ENCODE measurements at regions not wholly inside any gene's neighbourhood (a gene's known extent, or its start where the extent isn't known, plus 50 kb on each side); places are given as distances from the start of the nearest gene placed in this dataset.

- Histone ChIP-seq H3K4me2 (ENCODE audit: insufficient read depth, low read length) (no peak overlapping the region), H3K36me3 (ENCODE audit: insufficient read depth, low read length) (no peaks in the 10 kb centered on the region), H4K20me1 (ENCODE audit: insufficient read depth, low read length) (no peaks in the 10 kb centered on the region), H3K27ac (ENCODE audit: low read length) (no peak overlapping the region), H2AFZ (ENCODE audit: low read depth, low read length) (no peak overlapping the region), H3K4me1 (ENCODE audit: insufficient read depth, low read length) (no peaks in the 10 kb centered on the region), H3K9me3 (ENCODE audit: insufficient read depth, low read length, severe bottlenecking) (no peaks in the 10 kb centered on the region), H3K9ac (ENCODE audit: low read depth, low read length) (no peak overlapping the region), H3K79me2 (ENCODE audit: insufficient read depth, low read length) (no peaks in the 10 kb centered on the region), H3K27me3 (ENCODE audit: insufficient read depth, low read length, poor library complexity) (no peaks in the 10 kb centered on the region), H3K4me3 (ENCODE audit: low read depth in 1 of 2, low read length in 2 of 2) (no peak overlapping the region)
- ATAC-seq (ENCODE audit: insufficient read depth, low read depth) = no peak
- DNase-seq = no peak
- TF ChIP-seq, protein P1, sequence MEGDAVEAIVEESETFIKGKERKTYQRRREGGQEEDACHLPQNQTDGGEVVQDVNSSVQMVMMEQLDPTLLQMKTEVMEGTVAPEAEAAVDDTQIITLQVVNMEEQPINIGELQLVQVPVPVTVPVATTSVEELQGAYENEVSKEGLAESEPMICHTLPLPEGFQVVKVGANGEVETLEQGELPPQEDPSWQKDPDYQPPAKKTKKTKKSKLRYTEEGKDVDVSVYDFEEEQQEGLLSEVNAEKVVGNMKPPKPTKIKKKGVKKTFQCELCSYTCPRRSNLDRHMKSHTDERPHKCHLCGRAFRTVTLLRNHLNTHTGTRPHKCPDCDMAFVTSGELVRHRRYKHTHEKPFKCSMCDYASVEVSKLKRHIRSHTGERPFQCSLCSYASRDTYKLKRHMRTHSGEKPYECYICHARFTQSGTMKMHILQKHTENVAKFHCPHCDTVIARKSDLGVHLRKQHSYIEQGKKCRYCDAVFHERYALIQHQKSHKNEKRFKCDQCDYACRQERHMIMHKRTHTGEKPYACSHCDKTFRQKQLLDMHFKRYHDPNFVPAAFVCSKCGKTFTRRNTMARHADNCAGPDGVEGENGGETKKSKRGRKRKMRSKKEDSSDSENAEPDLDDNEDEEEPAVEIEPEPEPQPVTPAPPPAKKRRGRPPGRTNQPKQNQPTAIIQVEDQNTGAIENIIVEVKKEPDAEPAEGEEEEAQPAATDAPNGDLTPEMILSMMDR (IDR thresholded peaks at IDR 0.05; ENCODE audit: borderline replicate concordance, extremely low read depth, low read length, poor library complexity, severe bottlenecking) = no peak
- no peak for TF ChIP-seq EZH2 (IDR thresholded peaks at IDR 0.05; ENCODE audit: borderline replicate concordance, low read depth, low read length, severe bottlenecking)
Observed at GRCh38 chr2:18903750-18904149, 314.4 kb upstream of the NT5C1B start.

- Histone ChIP-seq H3K27me3 (ENCODE audit: insufficient read depth, low read length, poor library complexity) (no peaks in the 10 kb centered on the region), H3K4me3 (ENCODE audit: low read depth in 1 of 2, low read length in 2 of 2) (no peak overlapping the region), H3K27ac (ENCODE audit: low read length) (no peak overlapping the region), H4K20me1 (ENCODE audit: insufficient read depth, low read length) (no peaks in the 10 kb centered on the region), H3K4me1 (ENCODE audit: insufficient read depth, low read length) (no peaks in the 10 kb centered on the region), H2AFZ (ENCODE audit: low read depth, low read length) (no peak overlapping the region), H3K36me3 (ENCODE audit: insufficient read depth, low read length) (no peaks in the 10 kb centered on the region), H3K9ac (ENCODE audit: low read depth, low read length) (no peak overlapping the region), H3K9me3 (ENCODE audit: insufficient read depth, low read length, severe bottlenecking) (no peaks in the 10 kb centered on the region), H3K79me2 (ENCODE audit: insufficient read depth, low read length) (no peaks in the 10 kb centered on the region), H3K4me2 (ENCODE audit: insufficient read depth, low read length) (no peak overlapping the region)
- TF ChIP-seq, protein P1 (IDR thresholded peaks at IDR 0.05; ENCODE audit: borderline replicate concordance, extremely low read depth, low read length, poor library complexity, severe bottlenecking) = no peak
- no peak for TF ChIP-seq EZH2 (IDR thresholded peaks at IDR 0.05; ENCODE audit: borderline replicate concordance, low read depth, low read length, severe bottlenecking)
- ATAC-seq (ENCODE audit: insufficient read depth, low read depth) (no peak), DNase-seq (no peak)
Observed at GRCh38 chr2:18901242-18901641, 311.9 kb upstream of the NT5C1B start.

- no peaks in the 10 kb centered on the region for H3K4me1 ChIP-seq (ENCODE audit: insufficient read depth, low read length)
- H3K36me3 ChIP-seq (ENCODE audit: insufficient read depth, low read length) = no peaks in the 10 kb centered on the region
- H4K20me1 ChIP-seq (ENCODE audit: insufficient read depth, low read length) = no peaks in the 10 kb centered on the region
- H3K4me2 ChIP-seq (ENCODE audit: insufficient read depth, low read length) = no peak overlapping the region
- no peaks in the 10 kb centered on the region for H3K9me3 ChIP-seq (ENCODE audit: insufficient read depth, low read length, severe bottlenecking)
- no peak overlapping the region for H3K9ac ChIP-seq (ENCODE audit: low read depth, low read length)
- H3K27me3 ChIP-seq (ENCODE audit: insufficient read depth, low read length, poor library complexity) = no peaks in the 10 kb centered on the region
- no peak overlapping the region for H2AFZ ChIP-seq (ENCODE audit: low read depth, low read length)
- no peak overlapping the region for H3K4me3 ChIP-seq (ENCODE audit: low read depth in 1 of 2, low read length in 2 of 2)
- no peak overlapping the region for H3K27ac ChIP-seq (ENCODE audit: low read length)
- no peaks in the 10 kb centered on the region for H3K79me2 ChIP-seq (ENCODE audit: insufficient read depth, low read length)
- no peak for ATAC-seq (ENCODE audit: insufficient read depth, low read depth)
- TF ChIP-seq, protein P1 (IDR thresholded peaks at IDR 0.05; ENCODE audit: borderline replicate concordance, extremely low read depth, low read length, poor library complexity, severe bottlenecking) = no peak
- TF ChIP-seq EZH2 (IDR thresholded peaks at IDR 0.05; ENCODE audit: borderline replicate concordance, low read depth, low read length, severe bottlenecking) = no peak
- DNase-seq = no peak
Observed at GRCh38 chr2:18900691-18901141, 311.3 kb upstream of the NT5C1B start.

GRCh38 chr2:18899725-18900124, 310.4 kb upstream of the NT5C1B start:
- TF ChIP-seq EZH2 (IDR thresholded peaks at IDR 0.05; ENCODE audit: borderline replicate concordance, low read depth, low read length, severe bottlenecking) = no peak
- TF ChIP-seq, protein P1 (IDR thresholded peaks at IDR 0.05; ENCODE audit: borderline replicate concordance, extremely low read depth, low read length, poor library complexity, severe bottlenecking) = no peak
- Histone ChIP-seq H3K4me1 (ENCODE audit: insufficient read depth, low read length) (no peaks in the 10 kb centered on the region), H3K4me2 (ENCODE audit: insufficient read depth, low read length) (no peak overlapping the region), H3K4me3 (ENCODE audit: low read depth in 1 of 2, low read length in 2 of 2) (no peak overlapping the region), H3K9ac (ENCODE audit: low read depth, low read length) (no peak overlapping the region), H3K79me2 (ENCODE audit: insufficient read depth, low read length) (no peaks in the 10 kb centered on the region), H4K20me1 (ENCODE audit: insufficient read depth, low read length) (no peaks in the 10 kb centered on the region), H3K9me3 (ENCODE audit: insufficient read depth, low read length, severe bottlenecking) (no peaks in the 10 kb centered on the region), H3K36me3 (ENCODE audit: insufficient read depth, low read length) (no peaks in the 10 kb centered on the region), H2AFZ (ENCODE audit: low read depth, low read length) (no peak overlapping the region), H3K27me3 (ENCODE audit: insufficient read depth, low read length, poor library complexity) (no peaks in the 10 kb centered on the region), H3K27ac (ENCODE audit: low read length) (no peak overlapping the region)
- no peak for ATAC-seq (ENCODE audit: insufficient read depth, low read depth)
- DNase-seq = no peak
